Body of pancreas (tissue), 4 donors: ENCODE measurements at regions not wholly inside any gene's neighbourhood (a gene's known extent, or its start where the extent isn't known, plus 50 kb on each side); places are given as distances from the start of the nearest gene placed in this dataset.

ENCODE experiments used
- ATAC-seq: fragments of 150-250 bp; one replicate; pipeline ENCODE4 v1.9.1; 2016
- DNase-seq, 4 donors: peaks; one replicate each; pipeline ENCODE4 v3.0.0-alpha.2; 2019
- H3K27ac ChIP-seq, 4 donors: fragments of 200-600 bp; sonication (generic); 1 replicate in 3 of 4; 2 replicates in 1 of 4; pipeline versions ENCODE4 v1.5.1 to v1.6.1; 2016 to 2019; ENCODE audit warnings: mild to moderate bottlenecking in 1 of 4, mixed read lengths in 1 of 4, moderate library complexity in 1 of 4
- H3K27me3 ChIP-seq, 2 donors: fragments of 200-600 bp; sonication (generic); one replicate each; pipeline ENCODE4 v1.6.0; 2016; ENCODE audit warnings: mild to moderate bottlenecking in 1 of 2
- H3K36me3 ChIP-seq, 2 donors: fragments of 200-600 bp; sonication (generic); replicated peaks in 1 of 2; 2 replicates each; pipeline ENCODE4 v1.5.1; 2016; ENCODE audit warnings: low read depth in 2 of 2; ENCODE audit not compliant: insufficient read depth in 1 of 2
- H3K4me1 ChIP-seq: fragments of 200-600 bp; sonication (generic); one replicate; pipeline ENCODE4 v1.6.0; 2016
- H3K4me3 ChIP-seq, 2 donors: fragments of 200-600 bp; sonication (generic); 1 replicate in 1 of 2; 2 replicates in 1 of 2; pipeline ENCODE4 v1.5.1; 2016 to 2019
- H3K9me3 ChIP-seq, 3 donors: fragments of 200-600 bp; sonication (generic); 1 replicate in 2 of 3; 2 replicates in 1 of 3; pipeline ENCODE4 v1.5.1; 2016
- POLR2A ChIP-seq, 3 donors: fragments of 450-650 bp; IDR thresholded peaks; one replicate each; pipeline ENCODE4 v1.6.1; 2016; ENCODE audit warnings: antibody characterized with exemption in 3 of 3, mild to moderate bottlenecking in 2 of 3
- whole genome bisulfite sequencing, 2 donors: methylation state at CpG; one replicate each; pipeline ENCODE4 v1.1.5; 2017; 5-methylcytosine and 5-hydroxymethylcytosine counted together
- intact Hi-C: fragments of 100-400 bp; cut with DNase I; formaldehyde crosslinking; loops from one replicate; pipeline ENCODE4 v1.15.1; 2023
- TF ChIP-seq, protein P1 (sequence below), 7 experiments: fragments of 450-650 bp in 4 of 7; fragments of 200-600 bp in 3 of 7; sonication (generic) in 3 of 7; IDR thresholded peaks; one replicate each; pipeline ENCODE4 v1.5.1; 2016 to 2019; ENCODE audit warnings: antibody characterized with exemption in 7 of 7

GRCh38 chr10:56823849-56824248, 462.8 kb upstream of the ZWINT start:
- 33 to 36% methylated on average over 1 of the region's 1 CpG for WGBS, 2 donors
- no peak overlapping the region for H3K4me3 ChIP-seq
- H3K27ac ChIP-seq = no peak overlapping the region
- peaks cover 0 to 11% (median 0%) of the 10 kb centered on the region in 3 donors for H3K9me3 ChIP-seq
- ATAC-seq (no peak), DNase-seq (no peak)
- no peaks in the 10 kb centered on the region for H3K36me3 ChIP-seq
- TF ChIP-seq, protein P1, sequence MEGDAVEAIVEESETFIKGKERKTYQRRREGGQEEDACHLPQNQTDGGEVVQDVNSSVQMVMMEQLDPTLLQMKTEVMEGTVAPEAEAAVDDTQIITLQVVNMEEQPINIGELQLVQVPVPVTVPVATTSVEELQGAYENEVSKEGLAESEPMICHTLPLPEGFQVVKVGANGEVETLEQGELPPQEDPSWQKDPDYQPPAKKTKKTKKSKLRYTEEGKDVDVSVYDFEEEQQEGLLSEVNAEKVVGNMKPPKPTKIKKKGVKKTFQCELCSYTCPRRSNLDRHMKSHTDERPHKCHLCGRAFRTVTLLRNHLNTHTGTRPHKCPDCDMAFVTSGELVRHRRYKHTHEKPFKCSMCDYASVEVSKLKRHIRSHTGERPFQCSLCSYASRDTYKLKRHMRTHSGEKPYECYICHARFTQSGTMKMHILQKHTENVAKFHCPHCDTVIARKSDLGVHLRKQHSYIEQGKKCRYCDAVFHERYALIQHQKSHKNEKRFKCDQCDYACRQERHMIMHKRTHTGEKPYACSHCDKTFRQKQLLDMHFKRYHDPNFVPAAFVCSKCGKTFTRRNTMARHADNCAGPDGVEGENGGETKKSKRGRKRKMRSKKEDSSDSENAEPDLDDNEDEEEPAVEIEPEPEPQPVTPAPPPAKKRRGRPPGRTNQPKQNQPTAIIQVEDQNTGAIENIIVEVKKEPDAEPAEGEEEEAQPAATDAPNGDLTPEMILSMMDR (IDR thresholded peaks at IDR 0.05) = peak in 3 of 7 experiments; percentile 4 to 29 (median 8)
- TF ChIP-seq POLR2A (IDR thresholded peaks at IDR 0.05) = no peak
- H3K4me1 ChIP-seq = no peaks in the 10 kb centered on the region
- H3K27me3 ChIP-seq = no peaks in the 10 kb centered on the region
- intact Hi-C loops = no loop called here

- Histone ChIP-seq H3K4me1 (no peaks in the 10 kb centered on the region), H3K27me3 (no peaks in the 10 kb centered on the region), H3K9me3 (no peaks in the 10 kb centered on the region), H3K36me3 (no peaks in the 10 kb centered on the region), H3K4me3 (no peak overlapping the region), H3K27ac (no peak overlapping the region)
- no peak for ATAC-seq
- 0 to 13% methylated on average over 1 of the region's 1 CpG for WGBS, 2 donors
- intact Hi-C loops = no loop called here
- DNase-seq = no peak
- no peak for TF ChIP-seq POLR2A (IDR thresholded peaks at IDR 0.05)
- TF ChIP-seq, protein P1 (IDR thresholded peaks at IDR 0.05) = no peak
These were observed 444.0 kb upstream of the ZWINT start for GRCh38 chr10:56805022-56805421.

DNA sequence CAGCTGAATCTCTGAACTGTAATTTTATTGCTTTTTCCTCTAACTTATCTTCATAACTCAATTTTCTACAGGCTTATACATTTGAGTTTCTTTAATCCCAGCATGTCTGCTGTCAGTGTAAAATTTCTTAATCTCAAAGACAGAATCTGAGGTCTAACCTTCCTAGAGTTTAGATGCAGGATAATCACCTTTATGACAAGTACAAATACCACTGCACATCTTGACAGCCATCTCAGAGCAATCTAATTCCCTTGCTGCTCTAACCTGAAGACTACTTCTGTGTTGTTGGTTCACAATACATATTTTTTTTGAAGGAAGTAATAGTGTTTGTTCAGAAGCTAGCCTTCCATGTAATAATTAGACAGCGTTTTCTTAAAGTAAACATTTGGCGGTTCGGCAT, 424.2 kb upstream of the ZWINT start:
- Histone ChIP-seq H3K27ac (no peak overlapping the region), H3K27me3 (no peaks in the 10 kb centered on the region), H3K9me3 (no peaks in the 10 kb centered on the region), H3K4me3 (no peak overlapping the region), H3K36me3 (no peaks in the 10 kb centered on the region), H3K4me1 (no peaks in the 10 kb centered on the region)
- intact Hi-C loops = no loop called here
- DNase-seq (no peak), ATAC-seq (no peak)
- TF ChIP-seq, protein P1 (IDR thresholded peaks at IDR 0.05) = no peak
- no peak for TF ChIP-seq POLR2A (IDR thresholded peaks at IDR 0.05)
- 46 to 76% methylated on average over 3 of the region's 3 CpGs for WGBS, 2 donors

- 38 to 43% methylated on average over 4 of the region's 4 CpGs for WGBS, 2 donors
- no peaks in the 10 kb centered on the region for H3K9me3 ChIP-seq
- no peak for DNase-seq
- H3K36me3 ChIP-seq = no peaks in the 10 kb centered on the region
- no peak for ATAC-seq
- intact Hi-C loops = no loop called here
- no peak overlapping the region for H3K27ac ChIP-seq
- no peak for TF ChIP-seq POLR2A (IDR thresholded peaks at IDR 0.05)
- TF ChIP-seq, protein P1 (IDR thresholded peaks at IDR 0.05) = no peak
- no peak overlapping the region for H3K4me3 ChIP-seq
- no peaks in the 10 kb centered on the region for H3K27me3 ChIP-seq
- no peaks in the 10 kb centered on the region for H3K4me1 ChIP-seq
These were observed 421.4 kb upstream of the ZWINT start for GRCh38 chr10:56782503-56782902.

DNA sequence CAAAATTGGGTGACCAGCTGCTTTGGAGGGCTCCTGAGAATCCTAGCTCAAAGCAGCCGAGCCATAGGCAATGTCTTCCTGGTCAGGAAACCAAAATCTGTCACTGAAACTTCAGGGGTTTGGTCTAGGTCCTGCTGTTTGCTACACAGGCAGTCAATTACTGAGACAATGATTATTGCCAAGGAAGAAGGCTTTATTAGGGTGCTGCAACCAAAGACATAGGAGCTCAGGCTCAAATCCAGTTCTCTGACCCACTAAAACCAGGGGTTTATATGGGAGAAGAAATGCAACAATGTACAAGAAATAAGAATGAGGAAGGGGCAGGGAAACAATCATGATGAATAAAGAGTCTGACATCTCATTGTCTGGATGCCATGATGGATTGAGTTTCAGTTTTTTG, 410.3 kb upstream of the ZWINT start:
- WGBS, 2 donors = 19 to 22% methylated on average over 1 of the region's 1 CpG
- ATAC-seq = no peak
- Histone ChIP-seq H3K4me3 (no peak overlapping the region), H3K27ac (no peak overlapping the region), H3K36me3 (no peaks in the 10 kb centered on the region), H3K4me1 (no peaks in the 10 kb centered on the region), H3K9me3 (peaks cover 0 to 7% (median 0%) of the 10 kb centered on the region in 3 donors), H3K27me3 (no peaks in the 10 kb centered on the region)
- DNase-seq = no peak
- TF ChIP-seq POLR2A (IDR thresholded peaks at IDR 0.05) = no peak
- TF ChIP-seq, protein P1 (IDR thresholded peaks at IDR 0.05) = no peak
- intact Hi-C loops = no loop called here
